ENCODE measurements at regions not wholly inside any gene's neighbourhood (a gene's known extent, or its start where the extent isn't known, plus 50 kb on each side); places are given as distances from the start of the nearest gene placed in this dataset.
"Not testable (repeated sequence)": the region's sequence is repeated elsewhere in the genome, so short reads cannot be mapped to it uniquely, and the experiment has no call there.

DNA sequence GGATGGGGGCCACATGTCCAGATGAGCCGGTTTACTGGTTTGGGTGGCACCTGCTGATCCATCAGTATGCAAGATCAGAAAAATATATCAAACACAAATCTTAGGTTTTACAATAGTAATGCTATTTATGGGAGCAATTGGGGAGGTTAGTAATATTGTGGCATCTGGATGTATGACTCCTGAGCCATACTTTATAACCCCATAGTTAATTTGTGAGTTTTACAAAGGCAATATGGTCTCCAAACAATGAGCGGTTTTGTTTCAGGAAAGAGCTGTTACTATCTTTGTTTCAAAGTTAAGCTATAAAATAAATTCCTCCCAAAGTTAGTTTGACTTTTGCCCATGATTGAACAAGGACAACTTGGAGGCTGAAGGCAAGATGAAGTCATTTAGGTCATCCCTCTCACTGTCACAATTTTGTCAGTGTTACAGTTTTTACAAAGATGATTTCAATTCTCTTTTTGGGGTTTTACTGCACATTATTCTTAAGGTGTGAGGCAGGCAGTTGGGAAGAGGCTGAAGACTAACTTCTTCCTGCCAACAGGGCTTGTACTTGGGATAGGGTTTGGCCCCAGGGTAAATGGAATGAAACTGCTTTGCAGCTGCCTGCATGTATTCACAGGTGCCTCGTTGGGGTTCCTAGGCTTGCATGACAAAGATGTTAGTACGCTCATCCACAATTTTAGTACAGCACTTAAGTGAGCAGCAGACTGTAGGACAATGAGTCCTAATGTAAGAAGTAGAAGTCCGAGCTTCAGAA, 296.6 kb upstream of the NDN start:
- DNase-seq: no peak

DNA sequence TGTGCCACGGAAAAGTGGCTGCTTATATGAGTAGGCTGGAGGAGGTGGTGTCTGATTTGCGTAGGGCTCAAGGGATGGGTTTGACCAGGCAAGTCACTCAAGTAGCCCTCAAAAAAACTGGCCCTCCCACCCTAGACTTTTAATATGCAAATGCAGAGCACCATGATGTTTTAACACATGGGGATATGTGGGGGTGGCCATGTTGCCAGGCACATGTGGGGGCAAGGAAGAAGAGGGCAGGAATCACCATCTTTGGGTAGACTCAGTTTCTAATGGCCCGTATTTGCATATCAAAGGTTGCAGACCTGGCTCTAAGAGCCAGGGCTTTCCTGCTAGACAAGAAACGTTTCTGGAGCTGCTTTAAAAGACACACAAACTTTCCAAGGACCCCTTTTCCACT, 307.2 kb upstream of the NDN start:
- no peak for DNase-seq

DNA sequence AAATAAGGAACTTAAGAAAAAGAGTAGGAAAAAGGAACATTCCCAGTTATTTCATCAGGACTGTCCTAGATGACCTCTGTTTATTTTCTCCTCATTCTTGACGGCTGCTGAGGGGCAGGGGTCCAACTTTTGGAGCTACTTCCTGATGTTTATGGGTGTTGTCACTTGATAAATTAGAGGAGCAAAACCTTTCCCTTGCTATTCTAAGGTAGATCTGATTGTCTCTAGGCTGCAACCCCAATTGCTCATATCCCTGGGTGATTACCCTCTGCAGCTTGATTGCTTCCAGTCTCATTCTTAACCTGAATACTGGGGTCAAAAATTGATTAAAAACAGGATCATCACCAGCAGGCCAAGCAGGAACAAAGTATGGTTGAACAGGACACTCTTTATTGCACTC, 311.0 kb upstream of the NDN start:
- no peak for DNase-seq

DNA sequence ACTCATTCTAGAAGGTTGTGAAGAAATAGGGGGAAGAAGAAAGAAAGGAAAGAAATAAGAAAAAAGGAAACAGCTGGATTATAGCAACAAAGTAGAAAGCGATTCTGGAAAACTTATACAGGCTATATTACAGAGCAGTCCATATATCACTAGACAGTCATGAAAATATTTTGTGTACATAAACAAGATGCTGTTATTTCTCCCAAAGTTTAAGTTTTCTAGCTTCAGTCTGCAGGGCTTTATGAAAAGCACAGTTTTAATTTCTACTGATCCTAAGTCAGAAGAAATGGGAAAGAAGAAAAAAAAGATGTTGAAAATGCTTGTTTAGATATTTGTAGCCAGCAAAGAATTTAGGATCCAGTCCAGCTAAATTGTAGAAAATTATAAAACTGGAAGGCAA, 321.4 kb upstream of the NDN start:
- no peak for DNase-seq

DNA sequence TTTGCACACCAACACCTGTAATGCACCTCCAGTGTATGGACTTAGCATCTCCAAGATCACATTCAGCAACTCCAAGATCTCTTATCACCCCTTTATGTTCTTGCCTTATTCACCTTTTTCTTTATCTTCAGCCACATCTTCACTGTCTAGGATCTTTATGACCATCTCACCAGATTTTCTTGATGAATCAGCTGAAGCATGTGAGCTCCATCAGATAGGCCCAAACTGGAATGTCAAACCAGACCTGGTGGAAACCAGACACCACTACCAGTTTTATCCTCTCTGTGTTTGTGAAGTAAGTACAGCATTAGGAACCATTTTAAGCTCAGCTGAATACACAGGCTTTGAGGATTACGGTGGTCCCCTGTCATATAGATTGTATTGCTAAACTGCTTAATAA, 330.4 kb upstream of the NDN start:
- DNase-seq: no peak

DNA sequence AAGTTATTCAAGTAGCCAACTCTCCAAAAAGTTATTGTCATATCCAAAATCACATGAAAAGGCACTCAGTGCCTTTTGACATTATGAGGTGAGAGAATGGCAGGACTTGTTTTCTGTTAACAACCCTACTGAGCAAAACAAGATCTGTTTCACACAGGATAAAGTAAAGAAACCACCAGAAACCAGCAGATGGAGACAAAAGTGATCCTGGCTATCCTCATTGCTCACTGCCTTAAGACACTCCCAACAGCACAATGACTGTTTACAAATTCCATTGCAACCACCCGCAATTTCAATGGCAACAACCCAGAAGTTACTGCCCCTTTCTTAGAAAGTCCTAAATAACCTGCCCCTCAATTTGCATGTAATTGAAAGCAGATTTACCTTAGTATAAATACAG, 352.6 kb upstream of the NDN start:
- no peak for DNase-seq

DNA sequence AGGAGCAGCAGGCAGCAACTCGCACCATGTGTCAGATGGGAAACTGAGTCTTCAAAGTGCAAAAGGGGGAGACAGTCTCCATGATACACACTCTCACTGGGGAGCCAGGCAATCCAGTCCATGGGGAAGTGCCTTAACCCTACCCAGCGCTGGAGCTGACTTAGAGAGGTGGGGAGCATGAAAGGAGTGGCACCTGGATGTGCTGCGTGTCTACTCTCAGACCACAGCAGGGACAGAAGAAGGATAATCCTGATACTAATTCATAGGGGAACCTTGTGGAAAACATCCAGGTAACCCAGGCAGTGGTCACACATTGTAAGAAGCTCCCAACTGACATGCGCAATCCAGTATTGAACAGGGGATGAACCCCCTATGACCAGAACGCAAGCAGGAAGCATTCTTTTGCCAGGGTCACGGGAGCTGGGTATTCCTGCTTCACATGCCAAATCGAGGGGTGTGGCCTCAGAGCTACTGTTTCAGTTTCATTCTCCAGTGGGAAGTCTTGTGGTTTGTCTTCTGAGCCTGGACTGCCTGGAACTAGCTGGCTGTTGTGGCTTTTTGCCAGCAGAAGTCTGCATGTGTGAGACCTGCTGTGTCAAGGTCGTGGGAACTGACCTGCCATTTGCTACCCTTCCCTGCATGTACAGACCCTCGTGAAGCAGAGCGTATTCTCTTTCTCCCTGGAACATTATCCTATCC, 367.6 kb upstream of the NDN start:
- no peak for DNase-seq

DNA sequence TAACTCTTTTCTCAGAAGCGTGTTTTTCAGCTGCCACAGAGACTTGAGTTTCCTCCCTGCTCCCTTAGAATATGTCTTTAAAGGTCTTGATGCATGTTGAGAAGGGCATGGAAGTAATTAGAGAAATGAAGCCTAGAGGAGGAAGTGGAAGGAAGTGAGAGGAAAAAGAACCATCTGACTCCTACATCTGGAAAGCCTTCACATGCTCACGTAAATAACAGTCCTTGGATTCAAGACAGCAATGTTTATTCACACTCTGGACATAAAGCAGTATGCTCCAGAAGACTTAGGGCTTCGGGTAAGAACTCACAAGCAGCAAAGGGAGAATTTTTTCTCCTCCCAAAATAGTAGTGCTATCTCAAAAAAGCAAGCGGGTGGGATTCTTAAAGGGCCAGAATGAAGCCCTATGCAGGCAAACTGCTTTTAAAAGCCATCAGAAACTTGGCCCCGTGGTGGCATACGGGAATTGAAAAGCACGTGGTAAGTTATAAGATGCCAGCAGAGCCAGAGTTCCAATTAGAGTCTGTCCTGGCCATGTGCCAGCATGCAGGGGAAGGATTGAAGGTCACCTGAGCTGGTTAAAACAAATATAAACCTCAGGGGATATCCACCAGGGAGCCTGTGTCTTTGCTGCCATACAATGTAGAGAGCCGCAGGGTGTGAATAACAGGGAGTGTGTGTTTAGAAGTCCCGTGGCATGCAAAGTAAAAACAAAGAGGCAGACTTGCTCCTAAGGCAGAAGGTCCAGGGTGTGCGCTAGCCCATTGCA, 380.8 kb upstream of the NDN start:
- no peak for DNase-seq

DNA sequence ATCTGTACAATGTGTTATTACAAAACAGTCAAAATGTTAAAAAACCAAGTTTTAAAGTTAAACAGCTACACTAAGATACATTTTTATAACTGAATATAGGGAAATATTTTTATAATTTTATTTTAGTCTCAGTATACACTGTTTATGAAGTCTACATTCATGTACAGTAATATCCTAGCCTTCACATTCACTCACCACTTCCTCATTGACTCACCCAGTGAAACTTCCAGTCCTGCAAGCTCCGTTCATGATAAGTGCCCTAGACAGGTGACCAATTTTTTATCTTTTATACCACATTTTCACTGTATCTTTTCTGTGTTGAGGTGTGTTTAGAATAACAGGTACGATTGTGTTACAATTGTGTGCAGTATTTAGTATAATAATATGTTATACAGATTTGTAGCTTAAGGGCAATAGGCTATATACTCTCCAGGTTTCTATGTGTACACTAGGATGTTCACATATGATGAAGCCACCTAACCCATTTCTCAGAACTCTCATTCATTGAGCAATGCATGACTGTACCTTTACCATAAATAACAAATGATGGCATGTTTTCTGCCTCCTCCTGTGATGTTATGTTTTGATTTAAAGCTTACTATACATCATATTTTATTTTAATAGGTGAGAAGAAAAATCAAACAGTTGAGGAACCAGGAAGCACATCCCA, 388.4 kb upstream of the NDN start:
- no peak for DNase-seq

DNA sequence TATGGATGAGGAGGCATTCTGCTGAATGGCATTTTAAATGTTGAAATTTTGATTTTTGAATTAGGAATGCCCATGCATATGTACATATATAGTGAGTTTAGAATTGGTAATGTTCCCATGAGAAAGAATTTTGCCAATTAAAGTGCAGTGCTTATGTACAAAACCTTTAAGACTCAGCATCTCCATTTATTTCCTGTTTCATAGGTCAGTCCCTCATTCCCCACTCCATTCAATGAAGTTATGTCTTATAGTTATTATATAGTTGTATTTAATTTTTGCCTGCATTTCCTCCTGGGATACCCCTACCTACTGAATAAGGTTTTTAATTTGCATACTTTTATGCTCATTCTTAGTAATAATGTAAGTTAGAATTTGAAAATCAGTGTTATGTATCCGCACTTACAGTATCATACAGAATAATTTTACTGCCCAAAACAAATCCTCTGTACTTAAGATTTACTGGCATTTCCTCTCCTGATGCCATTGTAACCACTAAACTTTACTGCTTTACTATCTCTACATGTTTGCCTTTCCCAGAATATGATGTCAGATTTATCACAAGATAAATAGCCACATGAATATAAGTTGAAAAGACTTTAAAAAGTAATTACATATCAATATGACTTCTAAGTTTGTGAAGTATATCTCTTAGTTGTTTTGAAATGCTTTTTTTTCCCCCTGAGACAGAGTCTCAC, 389.1 kb upstream of the NDN start:
- no peak for DNase-seq

DNA sequence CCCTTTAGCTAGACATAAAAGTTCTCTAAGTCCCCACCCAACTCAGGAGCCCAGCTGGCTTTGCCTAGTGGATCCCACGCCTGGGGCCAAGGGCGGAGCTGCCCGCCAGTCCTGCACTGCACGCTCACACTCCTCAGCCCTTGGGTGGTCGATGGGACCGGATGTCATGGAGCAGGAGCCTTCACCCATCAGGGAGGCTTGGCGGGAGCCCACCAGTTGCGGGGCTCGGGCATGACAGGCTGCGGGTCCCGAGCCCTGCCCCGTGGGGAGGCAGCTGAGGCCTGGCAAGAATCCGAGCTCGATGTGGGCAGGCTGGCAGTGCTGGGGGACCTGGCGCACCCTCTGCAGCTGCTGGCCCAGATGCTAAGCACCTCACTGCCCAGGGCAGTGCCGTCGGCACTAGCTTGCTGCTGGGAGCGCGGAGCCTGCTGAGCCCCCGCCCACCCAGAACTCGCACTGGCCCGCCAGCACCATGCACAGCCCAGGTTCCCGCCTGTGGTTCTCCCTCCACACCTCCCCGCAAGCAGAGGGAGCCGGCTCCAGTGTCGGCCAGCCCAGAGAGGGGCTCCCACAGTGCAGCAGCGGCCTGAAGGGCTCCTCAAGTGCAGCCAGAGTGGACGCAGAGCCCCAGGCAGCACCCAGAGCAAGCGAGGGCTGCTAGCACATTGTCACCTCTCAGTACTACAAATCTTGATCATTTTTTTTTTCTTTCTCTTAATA, 391.4 kb upstream of the NDN start:
- DNase-seq: no peak

DNA sequence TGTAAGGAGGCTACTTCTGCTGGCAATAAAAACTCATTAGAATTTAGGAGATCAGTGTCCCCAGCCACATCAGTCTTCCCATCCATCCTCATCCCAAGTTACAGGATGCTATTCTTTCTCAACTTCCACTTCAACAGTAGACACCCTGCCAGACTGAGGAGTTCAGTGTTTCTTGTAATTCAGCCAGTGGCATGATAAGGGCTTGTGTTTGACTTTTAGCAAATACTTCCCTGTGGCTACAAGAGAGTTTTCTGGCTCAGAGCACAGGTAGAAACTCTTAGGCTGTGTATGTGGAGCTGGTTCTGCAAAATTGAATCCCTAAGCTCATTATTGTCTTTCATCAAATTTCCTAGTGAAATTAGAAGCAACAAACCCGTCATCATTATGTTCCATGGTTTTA, 401.8 kb upstream of the NDN start:
- not testable (repeated sequence) for DNase-seq

DNA sequence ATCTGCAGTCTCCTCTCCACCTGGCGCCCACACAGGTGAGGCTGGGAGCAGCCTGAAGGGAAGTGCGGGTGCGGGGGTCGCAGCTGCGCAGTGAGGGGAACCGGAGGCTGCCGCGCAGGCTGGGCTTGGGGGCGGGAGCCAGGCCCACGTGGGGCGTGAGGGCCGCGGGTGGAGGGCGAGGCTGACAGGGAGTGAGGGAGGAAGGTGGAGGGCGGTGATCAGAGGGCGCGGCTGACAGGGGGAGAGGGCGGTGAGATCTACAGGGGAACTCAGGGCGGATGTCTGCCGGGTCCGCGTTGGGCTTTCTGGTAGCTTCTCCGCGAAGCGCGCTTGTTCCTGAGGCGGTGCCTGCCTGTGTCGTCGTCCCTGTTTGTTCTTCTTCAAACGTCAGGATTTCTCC, 414.4 kb upstream of the NDN start:
- not testable (repeated sequence) for DNase-seq

DNA sequence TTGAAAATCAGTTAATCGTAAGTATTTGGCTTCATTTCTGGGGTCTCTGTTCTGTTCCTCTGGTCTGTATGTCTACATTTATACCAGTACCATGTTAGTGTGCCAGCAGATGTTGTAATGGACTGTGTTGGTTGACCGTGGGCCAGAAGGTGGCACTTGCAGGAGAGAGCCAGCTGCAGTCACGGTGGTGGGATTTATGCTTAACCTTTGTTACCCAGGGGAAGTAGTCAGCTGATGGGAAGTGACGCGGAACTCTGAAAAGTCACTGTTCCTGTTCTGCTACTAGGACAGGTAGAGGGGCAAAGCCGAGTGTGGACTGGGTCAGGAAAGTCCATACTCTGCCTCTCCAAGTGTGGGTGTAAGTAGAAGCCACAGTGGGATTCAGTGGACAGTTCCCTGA, 420.4 kb upstream of the NDN start:
- DNase-seq: not testable (repeated sequence)

DNA sequence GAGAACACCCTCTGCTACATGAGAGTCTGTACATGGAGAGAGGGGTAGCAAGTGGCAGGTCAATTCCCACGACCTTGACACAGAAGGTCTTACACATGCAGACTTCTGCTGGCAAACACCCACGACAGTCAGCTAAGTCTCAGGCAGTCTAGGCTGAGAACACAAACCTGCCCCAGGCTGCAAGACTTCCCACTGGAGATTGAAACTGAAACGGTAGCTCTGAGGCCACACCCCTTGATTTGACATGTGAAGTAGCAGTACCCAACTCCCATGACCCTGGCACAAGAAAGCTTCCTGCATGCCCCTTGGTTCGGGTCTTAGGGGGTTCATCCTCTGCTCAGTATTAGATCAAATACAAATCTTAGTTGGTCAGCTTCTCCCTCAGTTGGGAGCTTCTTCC, 420.8 kb upstream of the NDN start:
- not testable (repeated sequence) for DNase-seq

DNA sequence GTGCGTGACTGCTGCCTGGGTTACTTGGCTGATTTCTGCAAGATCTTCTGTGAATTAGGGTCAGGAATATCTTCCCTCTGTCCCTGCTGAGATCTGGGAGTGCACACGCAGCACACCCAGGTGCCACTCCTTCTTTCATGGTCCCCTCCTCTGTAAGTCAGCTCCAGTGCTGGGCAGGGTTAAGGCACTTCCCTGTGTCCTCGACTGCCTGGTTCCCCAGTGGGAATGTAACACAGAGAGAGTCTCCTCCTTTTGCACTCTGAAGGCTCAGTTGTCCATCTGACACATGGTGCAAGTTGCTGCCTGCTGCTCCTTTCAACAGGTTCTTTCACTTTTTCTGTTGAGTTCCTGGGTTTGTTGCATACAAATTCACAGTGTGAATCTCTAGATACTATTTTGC, 421.2 kb upstream of the NDN start:
- DNase-seq: not testable (repeated sequence)

DNA sequence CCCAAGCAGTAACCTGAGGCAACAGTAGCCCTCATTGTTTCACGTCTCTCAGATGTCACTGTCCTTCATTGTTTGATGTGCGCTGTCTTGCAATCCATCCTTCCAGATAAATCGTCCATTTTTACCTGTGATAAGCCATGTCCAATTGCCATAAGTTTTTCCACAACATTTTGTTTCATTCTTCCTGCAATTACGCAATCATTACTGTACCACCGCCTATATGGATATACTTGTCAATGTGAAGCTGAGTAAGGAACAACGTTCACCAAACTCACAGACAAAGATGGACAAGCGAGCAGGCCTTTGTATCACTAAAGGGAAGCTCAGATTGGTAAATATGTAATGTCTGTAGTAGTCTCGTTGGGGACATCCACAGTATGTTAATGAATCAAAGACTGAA, 452.5 kb upstream of the NDN start:
- DNase-seq: not testable (repeated sequence)

DNA sequence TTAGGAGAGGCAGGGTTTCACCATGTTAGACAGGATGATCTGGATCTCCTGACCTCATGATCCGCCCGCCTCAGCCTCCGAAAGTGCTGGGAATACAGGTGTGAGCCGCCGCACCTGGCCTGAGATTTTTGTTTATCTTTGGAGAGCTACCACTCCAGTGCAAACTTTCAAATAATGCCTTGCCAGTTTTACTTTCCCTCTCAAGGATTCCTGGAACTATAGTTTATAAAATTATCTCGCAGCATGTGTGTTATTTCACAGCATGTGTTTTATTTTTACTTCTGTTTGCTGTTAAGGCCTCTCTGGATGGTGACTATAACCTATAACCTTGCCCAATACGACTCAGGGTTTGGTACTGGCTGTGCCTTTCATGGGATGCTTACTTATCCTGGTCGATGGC, 458.0 kb upstream of the NDN start:
- not testable (repeated sequence) for DNase-seq

DNA sequence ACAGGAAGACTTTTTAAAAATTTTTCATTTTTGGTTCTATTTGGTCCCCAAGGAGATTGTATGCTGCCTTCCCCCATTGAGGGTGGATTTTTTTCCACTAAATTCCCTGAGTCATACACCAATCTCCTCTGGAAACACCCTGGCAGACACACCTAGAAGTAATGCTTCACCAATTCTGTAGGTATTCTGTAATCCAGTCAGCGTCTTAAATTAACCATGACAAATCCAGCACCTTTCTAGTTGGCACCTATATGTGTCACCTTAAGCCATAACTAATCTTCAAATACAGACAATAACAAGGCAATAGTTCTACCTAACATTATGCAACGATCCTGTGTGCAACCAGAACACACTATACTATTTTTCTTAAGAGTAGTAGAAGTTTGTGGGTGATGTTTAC, 459.1 kb upstream of the NDN start:
- DNase-seq: no peak

DNA sequence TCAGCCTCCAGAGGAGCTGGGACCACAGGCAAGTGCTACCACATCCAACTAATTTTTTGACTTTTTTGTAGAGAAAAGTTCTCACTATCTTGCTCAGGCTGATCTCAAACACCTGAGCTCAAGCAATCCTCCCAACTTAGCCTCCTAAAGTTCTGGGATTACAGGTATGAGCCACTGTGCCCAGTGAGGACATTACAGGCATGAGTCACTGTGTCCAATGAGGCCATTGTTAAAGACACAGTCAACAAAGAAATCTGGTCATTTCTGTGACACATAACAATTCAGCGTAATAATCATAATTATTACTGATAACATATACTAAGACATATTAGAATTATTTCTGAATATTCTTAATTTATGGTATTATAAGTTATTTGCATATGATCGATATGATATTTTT, 463.4 kb upstream of the NDN start:
- no peak for DNase-seq

DNA sequence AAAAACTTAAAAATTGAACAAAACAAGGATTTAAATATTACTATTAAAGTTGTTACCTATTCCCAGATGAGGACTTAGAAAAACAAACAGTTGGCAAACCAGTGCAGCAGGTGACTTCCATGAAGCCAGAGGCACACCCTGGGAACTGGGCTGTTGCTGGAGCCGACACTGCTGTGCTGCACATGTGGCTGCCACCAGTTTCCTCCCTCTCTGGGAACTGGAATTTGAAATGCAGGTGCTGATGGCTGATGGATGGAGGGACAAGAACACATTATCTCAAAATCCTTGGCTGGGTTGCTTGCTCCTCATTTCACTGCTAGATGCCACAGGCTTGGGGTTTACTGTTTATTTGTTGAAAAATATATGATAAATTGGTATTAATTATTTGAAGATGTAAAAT, 471.2 kb upstream of the NDN start:
- not testable (repeated sequence) for DNase-seq

DNA sequence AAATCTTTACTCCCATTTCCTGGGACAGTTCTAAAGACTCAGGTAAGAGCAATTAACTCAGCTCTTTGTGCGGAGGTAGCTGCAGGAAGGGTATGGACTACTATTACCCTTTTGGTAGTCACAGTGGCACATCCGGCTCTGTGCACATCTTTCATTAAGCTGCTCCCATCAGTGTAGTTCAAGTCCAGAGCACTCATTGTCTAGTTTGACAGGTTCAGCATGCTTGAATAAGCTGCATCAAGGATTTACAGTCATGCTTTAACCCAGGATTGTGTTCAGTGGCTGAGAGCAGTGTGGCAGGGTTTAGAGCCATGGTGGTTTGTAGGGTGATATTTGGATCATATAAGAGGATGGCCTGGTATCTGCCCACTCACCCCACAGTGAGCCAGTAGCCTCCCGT, 478.4 kb upstream of the NDN start:
- DNase-seq: not testable (repeated sequence)

All from SHP77 treated with DMSO at 0.1 percent for 48 hours (cell line).